NCI-H526 treated with DMSO at 0.1 percent for 48 hours (cell line): ENCODE measurements at regions not wholly inside any gene's neighbourhood (a gene's known extent, or its start where the extent isn't known, plus 50 kb on each side); places are given as distances from the start of the nearest gene placed in this dataset.

Source experiments
- DNase-seq: peaks from one replicate; lab custom pipeline; 2025; lab: John Stamatoyannopoulos, UW

GRCh38 chr20:11718474-11719094, 199.1 kb upstream of the BTBD3 start:
- DNase-seq: no peak

GRCh38 chr20:11719153-11719552, 198.5 kb upstream of the BTBD3 start:
- DNase-seq: no peak

DNA sequence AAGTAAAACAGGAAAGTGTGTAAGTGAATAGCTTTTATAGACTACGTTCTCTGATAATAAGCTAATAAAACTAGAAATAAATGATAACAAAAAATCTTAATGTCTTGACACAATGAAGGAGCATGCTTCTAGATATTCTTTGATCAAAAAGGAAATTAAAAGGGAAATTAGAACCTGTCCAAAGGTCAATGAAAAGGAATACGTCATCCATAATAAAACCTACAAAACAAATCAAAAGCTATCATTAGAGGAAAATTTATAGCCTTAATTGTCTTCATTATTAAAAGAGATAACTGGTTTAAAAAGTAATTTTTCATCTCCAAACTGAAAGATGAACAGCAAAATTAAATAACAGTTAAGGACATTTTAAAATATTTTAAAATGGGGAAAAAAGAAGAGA, 196.3 kb upstream of the BTBD3 start:
- no peak for DNase-seq

GRCh38 chr20:11724097-11724496, 193.6 kb upstream of the BTBD3 start:
- no peak for DNase-seq

DNA sequence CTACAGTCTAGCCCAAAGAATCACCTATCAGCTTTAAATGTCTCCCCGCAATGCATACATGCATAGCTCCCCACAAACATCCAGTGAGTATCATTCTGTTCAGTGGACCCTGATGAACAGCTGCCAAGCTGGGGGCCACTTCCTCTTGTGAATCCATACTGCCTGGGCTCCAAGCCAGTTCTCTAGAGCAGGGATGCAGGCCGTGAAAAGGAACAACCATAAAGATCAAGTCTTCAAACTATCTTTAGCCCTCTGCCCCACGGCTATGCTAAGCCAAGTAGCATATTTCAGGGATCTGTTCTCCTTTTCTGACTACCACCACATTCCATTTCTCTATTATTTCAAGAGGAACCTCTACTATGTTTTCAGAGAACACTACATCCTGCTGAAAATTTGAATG, 191.7 kb upstream of the BTBD3 start:
- no peak for DNase-seq

GRCh38 chr20:11727708-11728107, 190.0 kb upstream of the BTBD3 start:
- DNase-seq: no peak

GRCh38 chr20:11728937-11729336, 188.8 kb upstream of the BTBD3 start:
- no peak for DNase-seq

DNA sequence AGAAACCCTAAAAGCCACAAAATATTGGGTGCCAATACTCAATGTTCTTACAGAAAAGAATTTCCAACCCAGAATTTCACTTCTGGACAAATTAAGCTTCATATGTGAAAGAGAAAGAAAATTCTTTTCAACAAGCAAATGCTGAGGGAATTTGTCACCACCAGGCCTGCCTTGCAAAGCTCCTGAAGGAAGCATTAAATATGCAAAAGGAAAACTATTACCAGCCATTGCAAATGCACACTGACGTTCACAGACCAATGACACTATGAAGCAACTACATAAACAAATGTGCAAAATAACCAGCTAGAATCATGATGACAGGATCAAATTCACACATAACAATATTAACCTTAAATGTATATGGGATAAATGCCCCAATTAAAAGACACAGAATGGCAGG, 187.9 kb upstream of the BTBD3 start:
- DNase-seq: no peak

- no peak for DNase-seq
Observed at GRCh38 chr20:11734431-11734830, 183.3 kb upstream of the BTBD3 start.

GRCh38 chr20:11738852-11739251, 178.8 kb upstream of the BTBD3 start:
- DNase-seq: no peak

- no peak for DNase-seq
Observed at GRCh38 chr20:11740975-11741374, 176.7 kb upstream of the BTBD3 start.

DNA sequence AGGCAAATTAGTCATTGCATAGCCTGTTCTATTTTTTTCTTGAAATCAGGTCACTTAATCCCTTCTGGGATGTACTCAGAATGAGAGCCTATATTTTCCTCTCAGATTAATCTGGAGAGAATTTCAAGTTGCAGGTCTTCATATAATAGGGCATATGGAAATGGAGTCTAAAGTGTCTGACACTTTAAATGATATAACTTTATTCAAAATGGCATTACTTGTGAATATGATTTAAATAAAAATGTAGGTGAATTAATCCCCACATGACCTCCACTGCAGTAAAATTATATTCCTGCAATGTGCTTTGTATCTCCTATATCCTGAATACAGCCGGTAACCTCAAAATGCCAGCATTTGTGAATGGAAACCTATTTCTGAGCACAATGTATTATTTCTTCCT, 172.5 kb upstream of the BTBD3 start:
- no peak for DNase-seq

- no peak for DNase-seq
Observed at GRCh38 chr20:11748436-11748835, 169.3 kb upstream of the BTBD3 start.

DNA sequence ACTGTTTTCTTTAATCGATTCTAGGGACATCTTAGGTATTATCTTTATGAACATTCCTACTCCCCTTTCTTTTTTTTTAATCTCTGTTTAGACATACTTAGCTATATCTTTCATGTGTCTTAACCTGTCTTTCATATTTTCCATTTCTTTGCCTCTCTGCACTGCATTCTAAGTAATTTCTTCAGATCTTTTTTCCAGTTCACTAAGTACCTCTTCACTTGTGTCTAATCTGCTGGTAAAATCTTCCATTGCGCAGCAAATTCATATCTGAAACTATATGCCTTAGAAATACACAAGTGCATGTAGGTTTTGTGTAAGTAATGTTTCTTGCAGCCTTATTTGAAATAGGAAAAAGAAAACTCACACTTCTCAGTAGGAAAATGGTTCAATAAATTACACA, 165.4 kb upstream of the BTBD3 start:
- DNase-seq: no peak

DNA sequence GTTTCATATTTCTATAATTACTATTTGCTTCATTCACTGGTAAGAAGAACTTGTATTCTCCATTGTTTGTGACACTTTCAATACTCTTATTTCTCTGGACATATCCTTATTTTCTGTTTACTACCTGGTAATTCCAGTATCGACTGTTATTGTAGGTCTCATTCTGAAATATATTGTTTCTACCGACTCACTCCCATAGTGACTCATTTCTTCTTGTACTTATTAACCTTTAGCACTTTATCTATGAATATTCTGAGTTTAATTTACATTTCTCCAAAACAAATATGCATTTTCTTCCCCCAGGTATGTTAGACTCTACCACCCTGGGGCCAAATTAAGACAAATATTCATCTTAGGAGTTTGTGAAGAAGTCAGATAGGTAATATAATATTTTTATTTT, 164.5 kb upstream of the BTBD3 start:
- no peak for DNase-seq

- no peak for DNase-seq
Observed at GRCh38 chr20:11754451-11754850, 163.2 kb upstream of the BTBD3 start.

GRCh38 chr20:11755071-11755841, 162.4 kb upstream of the BTBD3 start:
- DNase-seq: peak; percentile 30

DNA sequence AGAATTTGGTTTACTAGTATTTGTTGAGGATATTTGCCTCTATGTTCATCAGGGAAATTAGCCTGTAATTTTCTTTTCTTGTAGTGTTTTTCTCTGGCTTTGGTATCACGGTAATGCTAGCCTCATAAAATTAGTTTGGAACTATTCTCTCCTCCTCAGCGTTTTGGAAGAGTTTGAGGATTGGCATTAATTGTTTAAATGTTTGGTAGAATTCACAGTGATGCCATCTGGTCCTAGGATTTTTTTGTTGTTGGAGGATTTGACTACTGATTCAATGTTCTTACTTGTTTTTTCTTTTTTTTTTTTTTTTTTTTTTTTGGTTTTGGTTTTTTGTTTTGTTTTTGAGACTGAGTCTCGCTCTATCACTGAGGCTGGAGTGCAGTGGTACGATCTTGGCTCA, 156.2 kb upstream of the BTBD3 start:
- DNase-seq: no peak

DNA sequence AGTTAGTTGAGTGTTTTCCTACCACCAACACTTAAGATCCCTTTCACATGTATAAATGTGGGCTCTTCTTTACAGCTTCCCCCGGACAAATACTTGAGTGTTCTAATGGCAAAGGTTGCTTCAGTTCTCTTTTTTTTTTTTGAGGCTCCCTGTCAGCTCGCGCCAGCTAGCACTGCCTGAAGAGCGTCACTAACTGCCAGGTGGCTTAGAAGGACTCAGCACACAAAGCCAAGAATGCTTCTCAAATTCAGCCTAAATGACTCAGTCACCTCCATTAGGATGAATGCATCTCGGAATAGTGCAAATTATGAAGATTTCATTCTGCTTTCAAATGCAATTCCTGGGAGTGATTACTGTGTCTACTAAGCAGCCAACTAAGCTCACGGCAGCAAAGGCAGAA, 150.7 kb upstream of the BTBD3 start:
- DNase-seq: no peak

DNA sequence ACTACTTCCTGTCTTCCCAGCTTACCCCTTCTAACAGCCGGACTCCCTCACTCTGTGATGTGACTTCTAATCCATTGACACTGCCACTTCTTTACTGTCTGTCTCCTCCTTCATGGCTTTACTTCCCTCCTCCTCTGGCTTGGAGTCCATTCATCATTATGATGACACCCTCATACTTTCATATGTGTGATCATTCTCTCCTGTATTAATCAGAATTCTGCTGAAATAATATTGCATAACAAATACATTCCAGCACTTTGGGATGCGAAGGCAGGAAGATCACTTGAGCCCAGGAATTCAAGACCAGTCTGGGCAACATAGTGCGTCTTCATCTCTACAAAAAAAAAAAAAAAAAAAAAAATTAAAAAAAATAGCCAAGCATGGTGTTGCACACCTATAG, 147.9 kb upstream of the BTBD3 start:
- no peak for DNase-seq

- DNase-seq: no peak
Observed at GRCh38 chr20:11772226-11772730, 145.4 kb upstream of the BTBD3 start.

DNA sequence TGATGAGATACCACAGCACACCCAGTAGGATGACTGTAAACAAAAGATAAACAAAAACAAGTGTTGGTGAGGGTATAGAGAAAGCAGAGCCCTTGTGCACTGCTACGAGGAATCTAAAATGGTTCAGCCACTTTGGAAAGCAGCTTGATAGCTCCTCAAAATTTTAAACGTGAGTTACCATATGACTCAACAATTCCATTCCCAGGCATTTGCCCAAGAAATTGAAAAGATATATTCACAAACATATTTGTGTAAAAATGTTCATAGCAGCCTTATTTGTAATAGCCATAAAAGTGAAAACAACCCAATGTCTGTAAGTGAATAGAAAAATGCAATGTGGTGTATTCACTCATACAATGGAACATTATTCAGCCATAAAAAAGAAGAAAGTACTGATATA, 141.0 kb upstream of the BTBD3 start:
- no peak for DNase-seq

GRCh38 chr20:11777387-11778205, 140.1 kb upstream of the BTBD3 start:
- no peak for DNase-seq
